ENCODE measurements at regions not wholly inside any gene's neighbourhood (a gene's known extent, or its start where the extent isn't known, plus 50 kb on each side); places are given as distances from the start of the nearest gene placed in this dataset.

- Histone ChIP-seq H3K9me3 (ENCODE audit: severe bottlenecking) (no peaks in the 10 kb centered on the region), H3K4me1 (ENCODE audit: insufficient read depth, poor library complexity, severe bottlenecking) (no peaks in the 10 kb centered on the region), H3K36me3 (ENCODE audit: low read depth) (no peaks in the 10 kb centered on the region), H3K4me3 (ENCODE audit: severe bottlenecking) (no peak overlapping the region), H3K27me3 (ENCODE audit: insufficient read depth, poor library complexity, severe bottlenecking) (peaks cover 3% of the 10 kb centered on the region), H3K27ac (ENCODE audit: poor library complexity, severe bottlenecking) (no peak overlapping the region)
- no peak for TF ChIP-seq CTCF (IDR thresholded peaks at IDR 0.05; ENCODE audit: poor library complexity, severe bottlenecking)
- ATAC-seq (ENCODE audit: low read depth) (no peak), DNase-seq (ENCODE audit: low spot score) (no peak)
Measured at GRCh38 chr10:3016016-3016415, 51.3 kb upstream of the PFKP start.

- TF ChIP-seq CTCF (IDR thresholded peaks at IDR 0.05; ENCODE audit: poor library complexity, severe bottlenecking) = no peak
- Histone ChIP-seq H3K9me3 (ENCODE audit: severe bottlenecking) (no peaks in the 10 kb centered on the region), H3K36me3 (ENCODE audit: low read depth) (no peaks in the 10 kb centered on the region), H3K4me1 (ENCODE audit: insufficient read depth, poor library complexity, severe bottlenecking) (no peaks in the 10 kb centered on the region), H3K27me3 (ENCODE audit: insufficient read depth, poor library complexity, severe bottlenecking) (peaks cover 3% of the 10 kb centered on the region), H3K4me3 (ENCODE audit: severe bottlenecking) (no peak overlapping the region), H3K27ac (ENCODE audit: poor library complexity, severe bottlenecking) (no peak overlapping the region)
- peak; percentile 46; the same call in 2 of the 3 replicates for ATAC-seq (ENCODE audit: low read depth)
- no peak for DNase-seq (ENCODE audit: low spot score)
Measured at GRCh38 chr10:3014968-3015367, 52.4 kb upstream of the PFKP start.

- H3K36me3 ChIP-seq (ENCODE audit: low read depth) = no peaks in the 10 kb centered on the region
- H3K27me3 ChIP-seq (ENCODE audit: insufficient read depth, poor library complexity, severe bottlenecking) = peaks cover 6% of the 10 kb centered on the region
- no peak overlapping the region for H3K27ac ChIP-seq (ENCODE audit: poor library complexity, severe bottlenecking)
- no peak for ATAC-seq (ENCODE audit: low read depth)
- H3K9me3 ChIP-seq (ENCODE audit: severe bottlenecking) = no peaks in the 10 kb centered on the region
- TF ChIP-seq CTCF (IDR thresholded peaks at IDR 0.05; ENCODE audit: poor library complexity, severe bottlenecking) = no peak
- no peak for DNase-seq (ENCODE audit: low spot score)
- no peaks in the 10 kb centered on the region for H3K4me1 ChIP-seq (ENCODE audit: insufficient read depth, poor library complexity, severe bottlenecking)
- no peak overlapping the region for H3K4me3 ChIP-seq (ENCODE audit: severe bottlenecking)
Measured at GRCh38 chr10:3012223-3012622, 55.1 kb upstream of the PFKP start.

- H3K27ac ChIP-seq (ENCODE audit: poor library complexity, severe bottlenecking) = no peak overlapping the region
- no peak overlapping the region for H3K4me3 ChIP-seq (ENCODE audit: severe bottlenecking)
- H3K9me3 ChIP-seq (ENCODE audit: severe bottlenecking) = no peaks in the 10 kb centered on the region
- TF ChIP-seq CTCF (IDR thresholded peaks at IDR 0.05; ENCODE audit: poor library complexity, severe bottlenecking) = no peak
- DNase-seq (ENCODE audit: low spot score) (no peak), ATAC-seq (ENCODE audit: low read depth) (peak; percentile 33; the same call in 1 of the 3 replicates)
- H3K36me3 ChIP-seq (ENCODE audit: low read depth) = no peaks in the 10 kb centered on the region
- no peaks in the 10 kb centered on the region for H3K4me1 ChIP-seq (ENCODE audit: insufficient read depth, poor library complexity, severe bottlenecking)
- H3K27me3 ChIP-seq (ENCODE audit: insufficient read depth, poor library complexity, severe bottlenecking) = peaks cover 6% of the 10 kb centered on the region
Measured at GRCh38 chr10:3010816-3011460, 56.4 kb upstream of the PFKP start.

GRCh38 chr10:3010334-3010733 is 57.0 kb upstream of the PFKP start:
- Histone ChIP-seq H3K36me3 (ENCODE audit: low read depth) (no peaks in the 10 kb centered on the region), H3K27ac (ENCODE audit: poor library complexity, severe bottlenecking) (no peak overlapping the region), H3K4me3 (ENCODE audit: severe bottlenecking) (no peak overlapping the region), H3K9me3 (ENCODE audit: severe bottlenecking) (no peaks in the 10 kb centered on the region), H3K27me3 (ENCODE audit: insufficient read depth, poor library complexity, severe bottlenecking) (peaks cover 6% of the 10 kb centered on the region), H3K4me1 (ENCODE audit: insufficient read depth, poor library complexity, severe bottlenecking) (no peaks in the 10 kb centered on the region)
- DNase-seq (ENCODE audit: low spot score) = no peak
- no peak for ATAC-seq (ENCODE audit: low read depth)
- TF ChIP-seq CTCF (IDR thresholded peaks at IDR 0.05; ENCODE audit: poor library complexity, severe bottlenecking) = no peak

Data from RWPE2 (cell line).